ENCODE measurements at regions not wholly inside any gene's neighbourhood (a gene's known extent, or its start where the extent isn't known, plus 50 kb on each side); places are given as distances from the start of the nearest gene placed in this dataset.

DNA sequence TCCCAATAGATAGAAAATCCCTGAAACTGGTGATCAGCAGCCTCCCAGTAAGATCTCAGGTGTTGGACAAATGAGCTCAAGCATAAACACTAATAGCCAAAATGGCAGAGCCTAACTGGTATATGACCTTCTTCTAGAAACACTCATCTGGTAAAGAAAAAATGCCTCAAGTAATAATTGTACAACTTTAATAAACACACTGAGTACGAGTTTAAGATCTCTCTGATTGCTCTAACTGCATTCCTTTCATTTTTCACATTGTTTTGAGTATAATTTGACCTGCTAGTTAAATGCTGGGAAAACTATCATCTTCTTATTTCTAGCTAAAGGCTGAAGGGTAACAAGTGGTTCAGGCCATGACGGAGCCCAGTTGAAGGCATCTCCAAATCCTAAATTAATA, 2009.5 kb upstream of the PCDH20 start:
- Histone ChIP-seq H3K27ac (no peak overlapping the region), H3K36me3 (no peaks in the 10 kb centered on the region), H3K27me3 (ENCODE audit: low read depth) (no peaks in the 10 kb centered on the region), H3K4me3 (no peak overlapping the region), H3K9me3 (no peaks in the 10 kb centered on the region), H3K4me1 (no peaks in the 10 kb centered on the region)
- intact Hi-C loops (cut with DNase I), result no loop called here
- DNase-seq, result no peak
- no peak for ATAC-seq
- TF ChIP-seq, protein P1, sequence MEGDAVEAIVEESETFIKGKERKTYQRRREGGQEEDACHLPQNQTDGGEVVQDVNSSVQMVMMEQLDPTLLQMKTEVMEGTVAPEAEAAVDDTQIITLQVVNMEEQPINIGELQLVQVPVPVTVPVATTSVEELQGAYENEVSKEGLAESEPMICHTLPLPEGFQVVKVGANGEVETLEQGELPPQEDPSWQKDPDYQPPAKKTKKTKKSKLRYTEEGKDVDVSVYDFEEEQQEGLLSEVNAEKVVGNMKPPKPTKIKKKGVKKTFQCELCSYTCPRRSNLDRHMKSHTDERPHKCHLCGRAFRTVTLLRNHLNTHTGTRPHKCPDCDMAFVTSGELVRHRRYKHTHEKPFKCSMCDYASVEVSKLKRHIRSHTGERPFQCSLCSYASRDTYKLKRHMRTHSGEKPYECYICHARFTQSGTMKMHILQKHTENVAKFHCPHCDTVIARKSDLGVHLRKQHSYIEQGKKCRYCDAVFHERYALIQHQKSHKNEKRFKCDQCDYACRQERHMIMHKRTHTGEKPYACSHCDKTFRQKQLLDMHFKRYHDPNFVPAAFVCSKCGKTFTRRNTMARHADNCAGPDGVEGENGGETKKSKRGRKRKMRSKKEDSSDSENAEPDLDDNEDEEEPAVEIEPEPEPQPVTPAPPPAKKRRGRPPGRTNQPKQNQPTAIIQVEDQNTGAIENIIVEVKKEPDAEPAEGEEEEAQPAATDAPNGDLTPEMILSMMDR (IDR thresholded peaks at IDR 0.05), result no peak

DNA sequence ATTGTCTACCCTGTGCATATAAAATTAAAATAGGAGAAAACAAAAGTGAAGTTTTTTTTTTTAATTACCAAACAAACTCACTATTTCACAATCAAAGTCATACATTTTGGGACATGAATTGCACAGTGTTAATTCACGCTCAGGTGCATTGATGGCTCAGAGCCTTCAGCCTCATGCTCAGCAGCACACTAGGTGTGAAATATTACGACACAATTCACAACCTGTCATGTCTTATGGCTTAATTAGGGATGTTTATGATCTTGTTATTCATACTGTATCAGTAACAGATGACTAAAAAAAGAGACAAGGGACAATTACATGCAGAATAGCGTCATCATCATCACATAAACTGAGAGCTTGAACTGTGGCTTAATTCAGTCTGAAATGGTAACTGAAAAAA, 2005.5 kb upstream of the PCDH20 start:
- no peaks in the 10 kb centered on the region for H3K27me3 ChIP-seq (ENCODE audit: low read depth)
- ATAC-seq (no peak), DNase-seq (no peak)
- H3K9me3 ChIP-seq, result no peaks in the 10 kb centered on the region
- no peak overlapping the region for H3K4me3 ChIP-seq
- TF ChIP-seq, protein P1 (IDR thresholded peaks at IDR 0.05), result no peak
- no peak overlapping the region for H3K27ac ChIP-seq
- H3K4me1 ChIP-seq, result no peaks in the 10 kb centered on the region
- H3K36me3 ChIP-seq, result no peaks in the 10 kb centered on the region
- intact Hi-C loops (cut with DNase I), result no loop called here

DNA sequence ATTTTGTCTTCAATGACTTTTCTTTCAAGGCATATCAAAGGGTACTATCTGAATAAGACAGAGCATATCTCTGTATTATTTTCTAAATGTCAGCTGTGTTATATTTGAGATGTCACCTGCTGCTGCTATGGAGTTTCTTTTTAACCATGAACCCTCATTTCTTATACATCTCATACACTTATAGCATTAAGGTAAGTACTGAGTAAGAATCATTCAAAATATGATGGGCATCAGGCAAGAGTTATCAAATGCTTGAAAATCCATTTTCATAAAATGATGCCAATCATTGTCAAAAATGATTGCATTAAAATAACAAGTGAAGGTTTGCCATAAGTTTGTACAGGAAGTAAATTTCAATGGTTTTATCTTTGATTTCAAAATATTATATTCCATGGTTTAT, 2005.0 kb upstream of the PCDH20 start:
- Histone ChIP-seq H3K9me3 (no peaks in the 10 kb centered on the region), H3K4me3 (no peak overlapping the region), H3K4me1 (no peaks in the 10 kb centered on the region), H3K36me3 (no peaks in the 10 kb centered on the region), H3K27me3 (ENCODE audit: low read depth) (no peaks in the 10 kb centered on the region), H3K27ac (no peak overlapping the region)
- TF ChIP-seq, protein P1 (IDR thresholded peaks at IDR 0.05), result no peak
- no peak for DNase-seq
- ATAC-seq, result no peak
- intact Hi-C loops (cut with DNase I), result no loop called here

DNA sequence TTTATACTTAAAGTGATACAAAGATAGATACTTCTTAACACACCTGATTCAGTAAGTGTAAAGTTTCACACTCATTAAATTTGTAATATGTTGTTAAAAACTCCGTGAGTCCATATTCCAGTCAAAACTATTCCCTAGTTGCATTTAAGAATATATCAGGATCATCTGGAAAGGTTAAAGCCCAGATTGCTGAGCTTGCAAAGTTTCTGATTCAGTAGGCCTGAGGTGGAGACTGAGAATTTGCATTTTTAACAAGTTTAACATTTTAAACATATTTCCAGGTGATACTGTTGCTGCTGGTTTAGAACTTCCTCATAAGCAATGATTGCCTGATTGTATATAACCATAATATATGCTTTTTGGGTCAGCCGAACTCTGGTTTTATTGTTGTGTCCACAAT, 1998.6 kb upstream of the PCDH20 start:
- DNase-seq, result no peak
- Histone ChIP-seq H3K4me3 (no peak overlapping the region), H3K9me3 (no peaks in the 10 kb centered on the region), H3K27me3 (ENCODE audit: low read depth) (no peaks in the 10 kb centered on the region), H3K36me3 (no peaks in the 10 kb centered on the region), H3K27ac (no peak overlapping the region), H3K4me1 (no peaks in the 10 kb centered on the region)
- TF ChIP-seq, protein P1 (IDR thresholded peaks at IDR 0.05), result no peak
- intact Hi-C loops (cut with DNase I), result no loop called here
- no peak for ATAC-seq

DNA sequence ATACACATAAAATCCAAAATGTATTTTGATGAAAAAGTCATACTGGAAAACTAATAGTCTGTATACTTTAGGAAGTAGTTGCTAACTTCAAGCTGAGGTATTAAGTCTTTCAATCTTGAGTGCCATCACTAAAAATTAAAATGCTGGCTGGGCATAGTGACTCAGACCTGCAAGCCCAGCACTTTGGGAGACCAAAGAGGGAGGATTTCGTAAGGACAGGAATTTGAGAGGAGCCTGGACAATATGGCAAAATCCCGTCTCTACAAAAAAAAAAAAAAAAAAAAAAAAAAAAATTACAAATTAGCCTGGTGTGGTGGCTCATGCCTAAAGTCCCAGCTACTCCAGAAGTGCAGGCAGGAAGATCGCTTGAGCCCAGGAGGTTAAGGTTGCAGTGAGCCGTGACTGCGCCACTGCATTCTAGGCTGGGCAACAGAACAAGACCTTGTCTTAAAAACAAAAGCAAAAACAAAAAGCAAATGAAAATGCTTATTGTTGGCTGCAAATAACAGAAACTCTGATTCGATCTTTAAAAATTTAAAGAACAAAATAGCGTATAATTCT, 1994.2 kb upstream of the PCDH20 start:
- DNase-seq, result no peak
- H3K9me3 ChIP-seq, result no peaks in the 10 kb centered on the region
- intact Hi-C loops (cut with DNase I), result no loop called here
- no peak overlapping the region for H3K27ac ChIP-seq
- no peak overlapping the region for H3K4me3 ChIP-seq
- H3K36me3 ChIP-seq, result no peaks in the 10 kb centered on the region
- no peaks in the 10 kb centered on the region for H3K27me3 ChIP-seq (ENCODE audit: low read depth)
- ATAC-seq, result no peak
- no peaks in the 10 kb centered on the region for H3K4me1 ChIP-seq
- TF ChIP-seq, protein P1 (IDR thresholded peaks at IDR 0.05), result no peak

Data from lower lobe of right lung (tissue), 2 donors.